ENCODE measurements at regions not wholly inside any gene's neighbourhood (a gene's known extent, or its start where the extent isn't known, plus 50 kb on each side); places are given as distances from the start of the nearest gene placed in this dataset.
"Not testable (repeated sequence)": the region's sequence is repeated elsewhere in the genome, so short reads cannot be mapped to it uniquely, and the experiment has no call there.

DNA sequence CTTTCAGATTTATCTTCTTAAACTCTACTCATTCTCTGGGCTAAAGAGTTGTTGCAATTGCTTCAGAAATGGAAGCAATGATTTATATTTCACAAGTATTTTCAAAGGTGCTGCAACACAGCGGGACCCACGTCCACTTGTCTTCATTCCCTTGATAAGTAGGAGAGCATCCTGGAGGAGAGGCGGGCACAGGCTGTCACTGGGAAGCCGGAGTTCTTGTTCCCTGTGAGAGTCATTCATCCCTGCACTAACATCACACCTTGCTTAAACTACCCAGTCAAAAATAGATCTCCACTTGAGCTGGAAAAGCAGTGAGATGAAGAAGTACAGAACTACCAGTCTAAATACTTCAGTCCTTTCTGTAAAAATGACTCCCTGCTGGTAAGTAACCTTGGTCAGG lies 160.5 kb upstream of the RASSF8 start:
- DNase-seq, result no peak

DNA sequence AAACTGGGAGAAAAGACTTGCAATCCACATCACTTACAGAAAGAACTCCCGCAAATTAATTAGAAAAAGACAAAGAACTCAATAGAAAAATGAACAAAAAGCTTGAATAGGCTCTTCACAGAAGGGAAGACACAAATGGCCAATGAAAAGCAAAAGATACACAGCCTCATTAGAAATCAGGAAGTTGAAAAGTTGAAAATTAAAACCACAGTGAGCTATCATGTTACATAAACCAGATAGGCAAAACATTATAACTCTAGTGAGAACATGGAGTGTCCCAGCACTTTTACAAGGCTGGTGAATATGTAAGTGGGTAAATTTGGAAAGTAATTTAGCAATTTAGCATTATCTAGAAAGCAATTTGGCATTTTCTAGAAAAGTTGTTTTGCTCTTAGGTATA lies 158.4 kb upstream of the RASSF8 start:
- no peak for DNase-seq

DNA sequence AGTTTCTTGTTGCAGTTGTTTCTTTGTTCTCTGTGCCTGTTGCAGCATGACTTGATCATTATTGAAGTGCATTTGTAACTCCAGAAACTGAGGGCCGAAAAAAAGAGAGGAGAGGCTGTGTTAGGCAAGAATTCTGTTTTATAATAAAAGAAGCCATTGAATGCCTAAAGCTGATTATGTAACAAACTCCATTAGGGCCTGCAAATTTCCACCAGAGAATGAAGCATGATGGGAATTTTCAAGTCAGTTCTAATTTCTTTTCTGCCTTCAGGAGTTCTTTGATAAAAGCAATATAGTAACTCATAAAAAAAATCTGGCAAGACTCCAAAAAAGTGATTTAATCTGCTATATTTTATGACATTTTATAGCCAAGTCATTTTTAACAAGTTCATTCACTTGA lies 156.7 kb upstream of the RASSF8 start:
- no peak for DNase-seq

GRCh38 chr12:25802143-25802542 lies 156.3 kb upstream of the RASSF8 start:
- no peak for DNase-seq

GRCh38 chr12:25803029-25803664 lies 155.3 kb upstream of the RASSF8 start:
- not testable (repeated sequence) for DNase-seq

DNA sequence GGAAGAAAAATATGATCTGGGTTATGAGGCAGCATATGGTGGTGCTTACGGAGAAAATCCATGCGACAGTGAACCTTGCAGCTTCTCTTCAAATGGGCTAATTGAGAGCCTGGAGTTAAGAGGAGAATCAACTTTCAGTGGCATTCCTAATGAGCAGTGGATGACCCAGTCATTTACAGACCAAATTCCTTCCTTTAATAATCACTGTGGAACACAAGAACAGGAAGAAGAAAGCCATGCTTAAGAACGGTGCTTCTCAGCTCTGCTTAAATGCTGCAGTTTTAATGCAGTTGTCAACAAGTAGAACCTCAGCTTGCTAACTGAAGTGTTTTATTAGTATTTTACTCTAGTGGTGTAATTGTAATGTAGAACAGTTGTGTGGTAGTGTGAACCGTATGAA lies 154.2 kb upstream of the RASSF8 start:
- not testable (repeated sequence) for DNase-seq

DNA sequence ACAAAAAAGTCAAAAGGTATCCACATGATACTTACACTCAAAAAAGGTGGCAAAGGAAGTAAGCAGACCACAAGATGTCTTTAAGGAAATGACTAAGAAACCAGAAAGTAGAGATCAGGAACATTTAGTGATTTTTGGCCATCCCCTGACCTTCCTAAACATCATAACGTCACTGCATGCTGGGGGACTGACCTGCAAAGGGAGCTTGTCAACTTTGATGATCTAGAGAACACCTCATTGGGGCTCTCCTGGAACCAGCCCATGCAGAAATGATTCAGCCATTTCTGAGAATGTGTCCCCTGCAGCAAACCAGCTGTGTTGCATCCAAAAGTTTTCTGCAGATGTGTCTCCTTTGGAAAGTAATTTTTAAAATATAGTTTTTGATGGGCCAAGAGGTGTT lies 152.2 kb upstream of the RASSF8 start:
- DNase-seq, result no peak

DNA sequence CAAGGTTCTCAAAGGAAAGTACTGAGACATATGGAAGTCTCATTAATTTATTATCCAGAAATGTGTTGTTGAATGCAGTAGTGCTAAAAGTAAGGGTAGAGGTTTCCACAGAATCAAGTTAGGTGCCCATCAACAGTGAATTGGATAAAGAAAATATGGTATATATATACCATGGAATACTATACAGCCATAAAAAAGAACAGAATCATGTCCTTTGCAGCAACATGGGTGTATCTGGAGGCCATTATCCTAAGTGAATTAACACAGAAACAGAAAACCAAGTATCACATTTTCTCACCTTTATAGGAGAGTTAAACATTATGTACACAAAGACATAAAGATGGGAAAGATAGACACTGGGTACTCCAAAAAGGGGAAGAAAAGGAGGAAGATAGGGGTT lies 149.9 kb upstream of the RASSF8 start:
- DNase-seq, result no peak

GRCh38 chr12:25810683-25811082 lies 147.8 kb upstream of the RASSF8 start:
- DNase-seq, result no peak

DNA sequence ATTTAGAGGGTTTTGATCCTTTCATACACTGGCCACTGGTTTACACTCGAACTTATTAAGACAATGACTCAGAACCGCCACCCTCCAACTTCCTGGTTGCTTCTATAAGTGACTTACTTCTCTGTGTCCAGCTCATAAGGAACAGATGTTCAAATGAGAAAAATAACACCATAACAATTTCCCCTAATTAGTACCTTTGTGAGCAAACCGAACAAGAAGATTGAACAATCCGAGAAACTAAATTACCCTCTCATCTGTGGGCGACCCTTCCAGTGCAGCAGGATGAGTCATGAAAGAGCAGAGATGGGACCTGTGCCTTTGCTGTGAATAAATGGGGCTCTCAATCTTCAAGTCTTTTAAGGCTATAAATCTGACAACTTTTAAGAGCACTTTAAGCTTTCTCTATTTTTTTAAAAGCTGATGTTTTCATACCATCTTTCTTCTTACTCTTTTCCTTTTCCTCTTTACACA lies 146.8 kb upstream of the RASSF8 start:
- DNase-seq, result no peak

GRCh38 chr12:25812295-25812694 lies 146.2 kb upstream of the RASSF8 start:
- no peak for DNase-seq

DNA sequence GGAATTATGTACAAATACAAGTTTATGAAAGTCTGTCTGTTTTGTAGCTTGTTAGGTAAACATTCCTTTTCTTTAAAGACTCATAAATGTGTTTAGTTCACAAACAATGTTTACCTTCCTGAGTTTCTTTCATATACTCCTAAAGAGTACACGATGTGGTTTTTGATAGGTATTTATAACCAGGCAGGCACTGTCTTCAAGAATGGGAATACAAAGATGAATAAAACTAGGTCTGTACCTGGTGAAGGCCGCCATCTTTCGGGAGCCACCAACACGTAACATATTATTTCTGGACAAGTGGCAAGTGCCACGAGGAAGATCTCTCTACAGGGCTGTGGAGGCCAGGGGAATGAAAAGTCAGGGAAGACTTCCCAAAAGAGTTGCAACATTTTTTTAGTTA lies 144.6 kb upstream of the RASSF8 start:
- DNase-seq, result no peak

- DNase-seq, result no peak
These were observed 141.8 kb upstream of the RASSF8 start for GRCh38 chr12:25816637-25817036.

GRCh38 chr12:25817166-25817565 lies 141.3 kb upstream of the RASSF8 start:
- DNase-seq, result no peak

GRCh38 chr12:25818596-25819390 lies 139.7 kb upstream of the RASSF8 start:
- no peak for DNase-seq

GRCh38 chr12:25819691-25820090 lies 138.8 kb upstream of the RASSF8 start:
- no peak for DNase-seq

DNA sequence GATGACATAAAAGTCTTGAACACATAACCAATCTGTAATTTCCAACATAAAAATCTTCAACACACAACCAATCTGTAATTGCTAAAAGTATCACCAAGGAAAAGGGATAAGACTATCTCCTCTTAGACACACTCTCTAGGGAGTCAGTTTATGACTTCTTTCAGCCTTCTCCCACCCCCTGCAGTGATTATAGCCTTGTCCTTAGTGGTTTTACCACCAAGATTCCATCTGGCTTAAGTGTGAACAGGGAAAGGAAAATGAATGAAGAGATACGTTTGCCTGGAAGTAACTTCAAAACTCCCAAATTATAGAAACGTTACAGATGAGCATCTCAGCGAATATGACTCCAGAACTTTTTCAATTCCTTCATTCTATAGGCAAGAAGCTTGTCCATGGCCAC lies 136.2 kb upstream of the RASSF8 start:
- no peak for DNase-seq

GRCh38 chr12:25824734-25825133 lies 133.7 kb upstream of the RASSF8 start:
- DNase-seq, result no peak

DNA sequence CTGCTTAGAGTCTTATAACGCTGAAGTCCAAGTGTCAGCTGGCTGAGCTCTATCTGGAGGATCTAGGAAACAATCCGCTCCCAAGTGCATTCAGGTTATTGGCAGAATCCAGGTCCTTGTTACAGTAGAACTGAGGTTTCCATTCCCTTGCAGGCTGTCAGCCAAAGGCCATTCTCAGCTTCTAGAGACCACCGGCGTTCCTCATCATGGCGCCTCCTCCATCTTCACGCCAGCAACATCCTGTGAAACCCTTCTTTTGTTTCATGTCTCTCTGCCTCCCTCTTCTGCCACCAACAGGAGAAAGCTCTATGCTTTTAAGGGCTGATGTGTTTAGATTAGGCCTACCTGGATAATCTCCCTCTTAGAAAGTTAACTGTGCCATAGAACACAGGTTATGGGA lies 133.0 kb upstream of the RASSF8 start:
- DNase-seq, result no peak

DNA sequence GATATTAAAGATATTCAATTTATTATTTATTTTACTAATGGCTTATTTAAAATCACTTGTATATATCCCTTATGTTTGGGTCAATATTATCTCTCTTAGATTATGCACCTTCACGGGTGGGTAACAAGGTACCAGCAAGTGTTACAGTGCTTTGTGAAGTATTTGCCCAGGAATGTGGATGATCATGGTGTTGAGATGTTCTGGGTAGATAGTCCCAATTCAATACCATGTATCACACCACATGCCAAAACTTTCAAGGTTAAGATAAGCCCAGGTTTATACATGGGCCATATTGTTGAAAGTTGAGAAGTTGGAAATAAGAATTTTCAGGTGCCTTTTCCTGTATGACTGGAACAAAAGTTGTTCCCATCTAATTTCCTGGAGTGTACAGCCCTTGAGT lies 131.3 kb upstream of the RASSF8 start:
- no peak for DNase-seq

DNA sequence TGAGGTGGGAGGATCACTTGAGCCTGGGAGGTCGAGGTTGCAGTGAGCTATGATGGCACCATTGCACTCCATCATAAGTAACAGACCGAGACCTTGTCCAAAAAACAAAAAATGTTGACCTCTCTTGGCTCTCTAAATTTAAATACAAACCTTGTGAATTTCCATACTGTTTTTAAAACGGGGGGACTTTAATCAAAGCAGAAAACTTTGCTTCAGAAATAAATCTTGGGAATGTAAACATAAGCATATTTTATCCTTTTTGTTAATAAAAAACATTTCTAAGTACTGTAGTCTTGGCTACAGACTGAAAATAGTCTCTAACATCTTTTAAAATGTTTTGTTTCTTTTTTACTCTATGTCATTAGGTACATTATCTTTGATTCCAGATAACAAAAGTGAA lies 130.7 kb upstream of the RASSF8 start:
- DNase-seq, result no peak

- DNase-seq, result no peak
These were observed 130.3 kb upstream of the RASSF8 start for GRCh38 chr12:25828188-25828587.

DNA sequence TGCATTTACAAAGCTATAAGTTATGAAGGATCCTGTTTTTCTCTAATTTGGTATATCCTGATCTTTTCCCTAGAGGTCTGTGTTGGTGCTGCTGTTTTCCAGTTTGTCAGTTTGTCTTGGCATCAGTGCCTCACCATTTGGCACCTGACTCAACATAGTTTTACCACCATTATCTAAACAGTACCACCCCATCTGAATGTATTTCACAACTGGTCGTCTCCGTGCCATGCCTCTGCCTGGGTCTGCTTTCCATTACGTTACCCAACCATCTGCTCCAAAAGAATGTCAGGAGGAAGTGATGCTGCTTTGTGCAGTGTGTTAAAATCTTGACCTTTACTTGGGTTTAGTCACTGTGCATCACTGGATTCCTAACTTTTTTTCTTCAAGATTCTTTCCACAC lies 129.3 kb upstream of the RASSF8 start:
- no peak for DNase-seq

DNA sequence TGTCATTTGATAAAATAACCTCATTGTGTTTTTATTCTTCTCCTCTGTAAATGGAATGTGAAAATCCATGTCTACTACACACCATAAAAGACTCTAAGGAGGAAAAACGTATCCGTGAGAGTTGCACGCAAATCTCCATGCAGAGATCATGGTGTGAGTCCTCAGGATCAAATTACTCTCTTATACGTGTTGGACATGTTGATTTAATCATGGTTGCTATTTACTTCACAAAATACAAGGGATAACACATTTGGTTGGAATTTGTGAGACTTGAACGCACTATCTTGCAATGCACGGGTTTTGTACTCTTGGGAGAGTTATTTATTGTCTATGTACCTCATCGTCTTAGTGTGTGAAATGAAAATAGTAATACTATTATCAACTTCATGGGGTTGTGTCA lies 128.0 kb upstream of the RASSF8 start:
- DNase-seq, result no peak

DNA sequence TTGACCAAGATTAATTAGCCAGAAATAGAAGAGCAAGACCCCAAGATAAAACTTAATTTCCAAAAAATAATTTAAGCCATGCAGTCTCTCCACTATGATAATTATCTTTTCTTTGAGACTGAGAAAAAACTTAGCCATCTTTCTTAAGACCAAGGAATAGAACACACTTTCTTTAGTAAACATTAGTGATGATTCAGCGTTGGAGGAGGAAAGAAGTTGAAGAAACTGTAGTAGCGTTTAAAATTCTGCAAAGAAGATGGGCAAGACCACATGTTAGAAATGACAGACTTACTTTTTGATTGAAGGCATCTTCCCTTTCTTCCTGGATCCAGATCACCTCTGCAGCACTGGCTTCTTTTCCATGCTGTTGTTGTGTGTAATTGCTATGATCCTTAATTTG lies 124.8 kb upstream of the RASSF8 start:
- DNase-seq, result no peak
